Left colon (tissue), 2 donors: ENCODE measurements at regions not wholly inside any gene's neighbourhood (a gene's known extent, or its start where the extent isn't known, plus 50 kb on each side); places are given as distances from the start of the nearest gene placed in this dataset.

Experiments used
- ATAC-seq: fragments of 200-7000 bp; cut with Tn5 transposase; one replicate; pipeline ENCODE4 v1.9.1; 2020; ENCODE audit warnings: mild to moderate bottlenecking, moderate library complexity
- DNase-seq, 2 donors: peaks; one replicate each; pipeline ENCODE4 v3.0.0-alpha.2; 2020
- intact Hi-C, 2 donors: fragments of 100-400 bp; cut with DNase I in 1 of 2; cut with micrococcal nuclease in 1 of 2; formaldehyde crosslinking; loops; one replicate each; pipeline versions ENCODE4 v1.11.2 to v1.14.0; 2022; cut with DNase I, micrococcal nuclease
- donor health status: DM: no; HTN: no; CAD: no.
- donor health status: DM: yes; HTN: yes; CAD: no.

DNA sequence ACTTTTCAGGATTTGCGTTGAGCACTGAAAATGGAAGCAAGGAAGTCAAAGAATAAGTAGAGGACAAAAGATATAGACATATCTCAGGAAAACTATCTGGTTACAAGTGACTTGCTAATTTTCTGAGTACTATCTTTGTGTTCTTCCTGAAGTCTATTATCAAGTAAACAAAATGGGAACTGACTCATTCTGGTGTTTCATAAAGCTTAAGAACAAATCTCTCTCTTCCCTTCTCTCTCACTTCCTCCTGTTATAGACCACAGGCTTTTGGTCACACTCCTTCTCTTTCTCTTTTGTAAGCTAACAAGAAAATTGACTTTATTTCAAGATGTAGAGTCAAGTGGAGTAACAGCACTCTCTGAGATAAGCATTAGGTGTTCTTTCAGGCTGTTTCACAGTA is 406.6 kb upstream of the SYT1 start:
- DNase-seq (no peak), ATAC-seq (no peak)
- intact Hi-C loops = no loop called here

DNA sequence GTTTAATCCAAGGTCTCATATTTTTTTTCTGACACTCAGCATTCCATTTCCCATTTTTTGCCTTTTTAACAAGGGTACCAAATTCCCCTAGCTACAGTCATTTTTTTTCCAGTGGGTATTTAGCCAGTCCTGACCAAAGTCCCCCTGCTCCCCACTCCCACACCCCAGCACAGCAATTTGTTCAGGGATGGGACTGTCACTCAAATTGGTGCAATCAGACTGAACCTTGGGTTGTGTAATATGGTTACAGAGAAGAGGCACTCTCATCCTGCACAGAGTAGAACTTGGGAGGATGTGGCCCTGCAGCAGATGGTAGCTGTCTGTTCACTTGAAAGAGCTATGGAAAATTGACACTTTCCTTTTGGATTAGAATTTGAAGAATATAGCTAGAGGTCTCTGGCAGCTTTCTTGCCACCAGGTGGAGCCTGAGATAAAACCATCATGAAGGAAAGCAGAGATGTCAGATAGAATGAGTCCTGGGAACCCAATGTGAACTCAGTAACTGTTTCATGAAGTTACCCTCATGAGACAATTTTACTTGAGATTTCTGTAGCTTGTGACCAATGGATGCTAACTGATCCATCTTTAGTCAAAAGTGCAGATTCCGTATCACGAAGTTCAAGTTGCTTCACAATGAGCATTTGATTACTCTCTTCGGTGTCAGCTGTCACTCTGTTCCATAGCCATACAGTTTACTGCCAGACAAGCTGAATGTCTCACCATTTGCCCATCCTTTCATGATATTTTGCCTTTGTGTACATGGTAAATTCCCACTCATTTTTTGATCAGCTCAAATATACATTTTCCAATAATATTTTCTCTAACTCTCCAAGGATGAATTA is 394.0 kb upstream of the SYT1 start:
- DNase-seq (peak in 1 of 2 donors; percentile 38), ATAC-seq (no peak)
- intact Hi-C loops = no loop called here

DNA sequence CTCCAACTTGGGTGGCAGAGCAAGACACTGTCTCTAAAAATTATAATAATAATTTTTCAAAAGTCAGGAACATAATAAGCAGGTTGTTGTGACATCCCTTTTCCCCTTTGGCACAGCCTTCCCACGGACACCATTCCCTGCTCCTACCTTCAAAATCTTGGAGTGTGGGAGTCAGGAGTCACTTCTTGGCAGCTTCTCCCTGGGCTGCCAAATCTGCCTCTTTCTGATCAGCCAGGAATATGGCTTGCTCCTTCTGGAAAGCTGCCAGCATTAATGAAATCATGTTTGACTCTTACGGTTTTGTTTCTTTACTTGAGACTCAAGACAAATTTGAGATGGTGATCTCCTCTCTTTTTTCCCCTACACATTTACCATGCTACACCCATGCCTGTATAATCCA is 391.4 kb upstream of the SYT1 start:
- no peak for DNase-seq
- ATAC-seq = no peak
- intact Hi-C loops = no loop called here

DNA sequence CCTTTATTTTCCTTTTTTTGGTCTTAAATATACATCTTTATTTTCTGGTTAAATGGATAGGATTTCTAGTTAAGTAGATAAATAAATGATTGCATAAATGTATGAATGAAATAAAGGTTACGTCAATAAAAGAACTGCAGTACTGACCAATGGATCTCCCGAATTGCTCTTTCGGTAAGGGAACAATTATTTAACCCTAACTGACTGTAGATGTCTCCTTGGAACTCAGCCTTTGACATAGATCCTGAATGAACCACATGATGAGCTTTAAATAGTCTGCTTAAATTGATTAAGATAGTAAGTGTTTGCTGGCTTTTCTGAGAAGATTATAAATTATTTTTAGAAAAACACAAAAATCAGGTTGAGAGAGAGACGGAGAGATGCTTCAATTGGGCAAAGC is 391.0 kb upstream of the SYT1 start:
- intact Hi-C loops = no loop called here
- no peak for DNase-seq
- ATAC-seq = no peak

DNA sequence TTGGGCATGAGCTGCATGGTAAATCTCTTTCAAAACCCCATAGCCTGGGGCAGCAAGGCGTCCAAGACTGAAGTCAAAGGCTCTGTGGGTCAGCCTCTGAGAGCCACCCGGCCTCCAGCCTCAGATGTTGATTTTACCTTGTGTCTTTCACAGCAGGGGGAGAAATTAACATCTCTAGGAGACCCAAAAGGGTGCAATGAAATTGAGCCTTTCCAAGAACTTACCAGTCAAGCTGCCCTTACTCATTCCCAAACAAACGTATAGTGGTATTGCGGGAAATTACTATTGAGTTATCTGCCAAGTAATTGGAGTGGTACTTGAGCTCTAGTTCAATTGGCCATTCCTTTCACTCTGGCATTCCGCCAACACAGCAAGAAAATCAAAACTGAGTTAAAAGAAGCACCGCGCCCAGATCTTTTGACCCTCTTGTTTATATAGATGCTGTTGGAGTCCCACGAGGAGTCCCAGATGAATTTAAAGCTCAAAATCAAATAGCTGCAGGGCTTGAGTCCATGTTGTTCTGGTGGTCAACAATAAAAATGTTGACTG is 380.7 kb upstream of the SYT1 start:
- no peak for ATAC-seq
- intact Hi-C loops = no loop called here

DNA sequence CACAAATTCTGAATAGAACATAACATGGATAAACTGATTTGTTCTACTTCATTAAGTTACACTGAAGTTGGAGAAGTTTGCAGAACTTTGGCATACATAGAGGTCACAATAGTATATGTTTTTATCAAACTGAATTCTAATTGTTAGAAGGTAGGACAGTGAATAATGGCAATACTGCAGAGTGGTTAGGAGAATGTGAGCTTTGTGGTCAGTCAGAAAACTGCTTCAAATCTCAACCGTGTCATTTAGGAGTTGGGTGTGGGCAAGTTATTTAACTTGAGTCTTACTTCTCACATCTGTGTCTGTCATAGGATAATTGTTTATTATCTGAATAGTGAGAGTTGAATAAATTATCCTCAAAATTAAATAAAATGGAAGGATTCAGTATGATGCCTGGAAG is 374.6 kb upstream of the SYT1 start:
- ATAC-seq (no peak), DNase-seq (no peak)
- intact Hi-C loops = no loop called here

More for the DNA sequence above, 380.7 kb upstream of the SYT1 start:
- DNase-seq = no peak

DNA sequence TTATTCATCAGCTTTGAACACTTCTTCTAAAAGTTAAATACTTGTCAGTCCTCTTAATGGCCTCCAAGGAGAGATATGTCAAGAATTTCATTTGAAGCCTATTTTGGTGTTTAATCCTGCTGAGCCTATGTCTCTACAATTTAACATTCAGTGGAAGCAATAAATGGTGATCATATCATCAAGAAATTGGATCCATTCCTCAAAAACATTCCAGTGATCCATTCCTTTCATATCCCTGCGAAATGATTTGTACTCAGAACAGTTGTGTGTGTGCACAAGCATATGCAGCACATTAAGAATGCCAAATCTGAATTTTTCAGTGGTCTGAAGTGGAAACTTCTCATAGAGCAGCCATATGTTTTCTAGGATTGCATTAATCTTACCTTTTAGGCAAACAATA is 373.7 kb upstream of the SYT1 start:
- DNase-seq (no peak), ATAC-seq (no peak)
- intact Hi-C loops = no loop called here

DNA sequence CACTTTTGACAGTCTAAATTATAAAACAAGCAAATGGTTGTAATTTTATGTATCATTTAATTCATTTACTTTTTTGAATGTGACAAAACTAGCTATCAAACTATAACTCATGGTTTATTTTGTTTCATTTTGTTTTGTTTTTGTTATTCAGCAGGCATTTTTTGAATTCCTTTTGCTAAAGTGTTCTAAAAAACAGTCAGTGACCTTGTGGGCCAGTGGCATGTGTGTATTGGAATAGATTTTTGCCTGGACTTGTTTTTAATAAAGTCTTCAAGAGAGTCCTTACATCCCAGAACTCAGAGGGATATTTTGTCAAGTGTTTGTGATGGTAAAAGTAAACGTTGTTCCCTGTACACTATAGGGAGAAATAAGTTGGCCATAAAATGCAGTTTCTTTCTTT is 369.7 kb upstream of the SYT1 start:
- intact Hi-C loops = no loop called here
- ATAC-seq (no peak), DNase-seq (no peak)

DNA sequence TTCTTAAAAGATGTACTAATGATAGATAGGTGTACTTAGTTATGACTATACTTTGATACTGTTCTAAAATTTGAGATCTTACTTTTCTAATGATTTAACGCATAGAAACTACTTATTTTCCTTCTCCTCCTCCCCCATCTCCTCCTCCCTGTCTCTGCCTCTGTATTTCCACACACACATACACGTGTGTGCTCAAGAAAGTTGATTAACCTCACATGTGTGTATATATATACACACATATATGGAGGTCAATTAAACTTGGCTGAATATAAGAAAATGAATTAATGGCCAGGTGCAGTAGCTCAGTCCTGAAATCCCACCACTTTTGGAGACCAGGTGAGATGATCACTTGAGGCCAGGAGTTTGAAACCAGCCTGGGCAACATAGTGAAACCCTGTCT is 362.7 kb upstream of the SYT1 start:
- no peak for ATAC-seq
- no peak for DNase-seq
- intact Hi-C loops = no loop called here

DNA sequence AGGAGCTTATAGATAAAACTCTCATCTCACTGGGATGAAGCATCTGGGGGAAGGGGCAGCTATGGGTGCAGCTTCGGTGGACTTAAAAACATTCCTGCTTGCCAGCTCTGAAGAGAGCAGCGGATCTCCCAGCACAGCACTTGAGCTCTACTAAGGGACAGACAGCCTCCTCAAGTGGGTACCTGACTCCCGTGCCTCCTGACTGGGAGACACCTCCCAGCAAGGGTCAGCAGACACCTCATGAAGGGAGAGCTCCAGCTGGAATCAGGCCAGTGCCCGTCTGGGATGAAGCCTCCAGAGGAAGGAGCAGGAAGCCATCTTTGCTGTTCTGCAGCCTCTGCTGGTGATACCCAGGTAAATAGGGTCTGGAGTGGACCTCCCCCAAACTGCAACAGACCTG is 345.2 kb upstream of the SYT1 start:
- no peak for ATAC-seq
- no peak for DNase-seq
- intact Hi-C loops = no loop called here

DNA sequence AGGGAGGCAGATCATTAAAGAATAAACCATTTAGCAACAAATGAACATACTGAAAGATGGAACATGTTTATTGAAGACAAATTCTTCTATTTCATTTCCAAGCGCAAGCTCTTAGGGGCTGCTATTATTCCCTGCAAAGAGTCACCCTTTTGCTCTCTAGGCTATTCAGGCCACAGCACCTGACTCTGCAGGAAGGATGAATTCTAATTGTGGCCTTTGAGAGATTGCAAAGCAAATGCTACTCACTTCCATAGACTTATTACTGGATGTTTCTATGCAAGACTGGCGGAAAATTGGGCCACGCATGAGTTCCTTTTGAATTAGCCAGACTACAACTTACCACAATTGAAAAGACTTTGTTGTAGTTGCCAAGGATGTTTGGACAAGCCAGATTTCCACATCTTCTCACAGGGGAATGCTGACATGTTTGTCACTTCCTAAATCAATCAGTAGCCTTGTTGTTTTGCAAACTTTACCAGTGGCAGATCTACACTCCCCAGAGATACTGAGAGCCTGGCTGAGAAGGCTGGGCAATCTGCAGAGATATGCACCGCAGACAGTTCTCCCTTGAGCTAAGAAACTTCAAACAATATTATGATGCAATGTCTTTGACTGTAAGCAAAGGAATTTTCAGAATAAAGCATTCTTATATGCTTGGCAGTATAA is 334.3 kb upstream of the SYT1 start:
- DNase-seq (no peak), ATAC-seq (no peak)
- intact Hi-C loops = no loop called here

DNA sequence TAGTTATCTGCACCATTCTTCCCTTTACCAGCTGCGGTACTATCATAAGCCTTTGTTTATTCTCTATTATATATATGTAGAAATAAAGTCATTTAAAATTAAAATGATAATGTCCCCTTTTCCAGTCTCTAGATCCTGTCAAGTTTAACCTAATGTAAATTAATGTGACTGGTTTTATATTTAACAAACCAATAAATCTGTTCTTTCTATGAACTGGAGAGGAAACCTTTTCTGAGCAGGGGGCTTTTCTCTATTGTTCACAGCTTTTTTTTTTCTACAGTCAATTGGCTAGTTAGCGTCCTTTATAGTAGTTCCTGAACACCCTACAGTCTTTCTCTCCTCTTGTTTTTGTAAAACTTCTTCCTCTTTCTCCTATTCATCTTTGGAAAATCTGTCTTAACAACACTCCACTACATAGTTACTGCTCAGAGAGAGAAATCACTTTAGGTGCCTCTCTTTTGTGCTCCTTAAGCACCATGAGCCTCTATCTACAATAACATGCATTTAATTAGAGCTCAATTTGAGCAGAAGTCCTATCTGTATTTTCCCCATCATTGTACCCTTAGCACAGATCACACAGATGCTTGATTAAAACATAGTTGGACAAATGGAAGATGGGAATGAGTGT is 332.6 kb upstream of the SYT1 start:
- intact Hi-C loops = no loop called here
- DNase-seq (no peak), ATAC-seq (no peak)

DNA sequence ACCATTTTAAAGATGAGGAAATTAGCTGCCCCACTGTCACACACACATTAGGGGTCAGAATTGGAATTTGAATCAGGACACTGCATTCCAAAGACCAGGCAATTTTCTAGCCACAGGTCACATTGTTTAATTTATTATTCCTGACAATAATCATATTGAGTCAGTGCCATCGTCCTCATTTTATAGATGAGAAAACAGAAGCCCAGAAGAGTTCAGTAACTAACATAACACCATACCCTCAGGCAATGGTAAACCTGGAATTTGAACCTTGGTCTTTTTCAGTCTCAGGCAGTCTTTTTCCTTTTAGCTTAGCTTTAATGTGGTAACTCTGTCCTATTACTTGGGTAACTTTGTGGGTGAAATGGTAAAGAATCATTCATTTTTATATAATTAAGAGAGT is 330.3 kb upstream of the SYT1 start:
- ATAC-seq (no peak), DNase-seq (no peak)
- intact Hi-C loops = no loop called here

DNA sequence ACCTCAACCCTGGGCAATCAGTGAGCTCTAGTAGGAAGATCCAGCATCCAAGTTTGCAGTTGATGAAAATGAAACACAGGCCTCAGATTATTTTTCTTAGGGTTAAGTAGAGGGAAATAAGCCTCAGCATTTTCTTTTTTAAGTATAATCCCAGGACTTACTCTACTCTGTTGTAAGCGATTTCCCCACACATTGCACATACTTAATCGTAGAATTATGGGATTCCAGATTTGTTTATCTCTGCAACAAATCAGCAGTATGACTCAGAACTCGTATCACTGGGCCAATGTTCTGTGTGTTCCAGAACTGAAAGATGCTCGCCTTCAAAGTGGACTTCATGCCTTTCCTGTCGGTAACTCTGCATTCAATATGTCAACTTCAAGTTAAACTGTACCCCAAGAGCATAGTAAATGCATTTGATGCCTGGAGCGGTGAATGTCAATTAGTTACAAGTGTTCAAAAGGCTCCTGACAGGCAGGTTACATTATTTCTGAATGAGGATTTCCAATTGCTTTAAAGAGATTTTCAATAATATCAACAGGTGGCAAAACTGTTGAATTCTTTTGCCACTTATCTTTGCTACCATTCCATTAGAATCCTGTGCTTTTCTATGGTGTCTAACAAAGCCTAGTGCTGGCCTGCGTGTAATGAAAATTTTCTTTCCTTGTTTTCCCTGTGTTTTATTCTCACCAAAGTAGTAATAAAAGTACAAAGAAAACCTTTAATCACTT is 323.8 kb upstream of the SYT1 start:
- intact Hi-C loops = no loop called here
- DNase-seq (no peak), ATAC-seq (no peak)

DNA sequence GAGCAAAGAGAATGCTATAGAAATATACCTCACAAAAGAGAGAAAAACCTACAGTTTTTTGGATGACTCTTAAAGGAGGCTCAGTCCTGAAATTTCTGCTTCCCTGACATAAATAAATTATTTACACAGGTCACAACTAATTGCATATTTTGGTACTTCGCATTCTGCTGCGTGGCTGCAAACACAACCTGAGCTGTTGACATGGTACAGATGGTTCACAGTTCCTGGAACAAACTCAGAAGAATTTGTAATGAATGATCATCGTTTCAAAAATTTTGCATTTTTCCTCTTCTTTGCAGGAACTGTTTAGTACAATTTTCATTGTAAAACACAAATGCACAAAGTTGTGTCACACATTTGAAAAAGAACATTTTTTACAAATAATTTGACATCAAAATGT is 313.7 kb upstream of the SYT1 start:
- no peak for DNase-seq
- intact Hi-C loops = no loop called here
- no peak for ATAC-seq

DNA sequence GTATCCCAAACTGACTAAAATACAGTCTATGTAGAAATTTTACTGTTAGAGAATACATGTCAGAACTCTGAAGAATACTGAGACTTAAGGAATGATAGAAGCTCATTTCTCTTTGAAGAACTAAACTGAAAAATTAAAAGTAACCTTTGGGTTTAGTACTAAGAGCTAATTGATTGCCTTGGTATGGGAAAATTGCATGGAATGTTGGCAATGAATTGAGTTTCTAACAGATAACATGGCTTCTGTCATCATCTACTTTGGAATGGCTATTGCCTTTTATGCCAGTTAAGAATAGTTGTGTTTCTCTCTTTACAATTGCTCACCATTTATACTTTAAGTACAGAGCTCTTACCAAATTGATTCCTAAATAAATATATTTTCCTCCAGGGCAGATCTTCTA is 308.8 kb upstream of the SYT1 start:
- ATAC-seq (no peak), DNase-seq (no peak)
- intact Hi-C loops = no loop called here

DNA sequence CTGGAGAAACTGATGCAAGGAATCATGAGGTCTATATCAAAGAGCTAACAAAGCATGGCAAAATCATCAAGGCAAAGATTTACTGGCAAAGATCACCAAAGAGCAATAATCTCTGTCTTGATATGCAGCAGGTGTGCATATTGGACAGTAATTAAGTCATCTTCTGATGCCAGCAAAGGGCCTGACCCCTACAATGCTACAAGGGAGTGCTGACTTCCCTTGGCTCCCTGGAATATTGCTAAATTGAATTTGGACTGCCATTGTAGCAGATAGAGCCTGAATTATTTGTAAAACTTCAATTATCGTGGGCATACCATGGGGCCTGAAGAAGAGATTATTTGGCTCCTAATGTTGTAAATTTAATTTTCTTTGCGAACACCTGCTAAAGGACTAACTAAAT is 307.9 kb upstream of the SYT1 start:
- no peak for DNase-seq
- ATAC-seq = no peak
- intact Hi-C loops = no loop called here

DNA sequence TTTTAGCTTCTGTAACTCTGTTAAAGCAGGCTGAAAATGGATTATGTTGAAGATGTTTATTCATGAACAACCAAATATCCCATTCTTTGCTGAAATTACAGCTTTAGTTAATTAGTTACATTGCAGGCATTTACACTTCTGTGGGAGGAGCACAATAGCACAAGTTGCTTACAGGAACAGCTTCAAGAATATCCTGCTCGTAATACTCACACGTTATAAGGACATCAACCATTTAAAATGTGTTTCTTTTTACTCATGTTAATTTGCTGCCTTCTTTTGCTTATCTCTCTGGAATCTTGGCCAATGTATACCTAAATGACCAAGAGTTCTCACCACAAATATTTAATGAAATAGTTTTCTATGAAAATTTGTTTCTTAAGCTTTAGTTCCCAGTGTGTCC is 305.2 kb upstream of the SYT1 start:
- no peak for ATAC-seq
- intact Hi-C loops = no loop called here

DNA sequence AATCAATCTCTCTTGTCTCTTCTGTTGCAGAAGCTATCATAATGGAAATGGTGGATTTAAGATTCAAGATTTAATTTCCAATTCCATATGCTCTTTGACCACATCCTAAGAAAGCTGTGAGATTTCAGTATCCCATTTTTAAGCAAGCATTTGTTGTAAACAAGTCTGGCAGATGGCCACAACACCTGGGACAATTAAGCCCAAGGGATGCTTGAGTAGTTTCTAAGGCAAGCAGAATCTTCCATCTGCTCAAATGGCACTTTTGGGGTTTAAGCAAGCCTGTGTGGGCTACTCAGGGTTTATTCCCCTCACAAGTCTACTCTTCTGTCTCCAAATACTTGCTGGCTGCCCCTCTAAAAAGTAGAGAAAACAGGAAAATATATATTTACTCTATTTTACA is 304.7 kb upstream of the SYT1 start:
- DNase-seq = no peak
- intact Hi-C loops = no loop called here
- ATAC-seq = no peak

More for the DNA sequence above, 305.2 kb upstream of the SYT1 start:
- DNase-seq = no peak
